SU-DHL-6 (cell line): ENCODE measurements at regions not wholly inside any gene's neighbourhood (a gene's known extent, or its start where the extent isn't known, plus 50 kb on each side); places are given as distances from the start of the nearest gene placed in this dataset.

ENCODE experiments used
- H2AFZ ChIP-seq: fragments of 200-600 bp; sonication (generic); 2 replicates; pipeline ENCODE4 v1.6.1; 2014; ENCODE audit warnings: low read depth, mild to moderate bottlenecking, moderate library complexity, mixed read lengths, antibody characterized with exemption, low read length; ENCODE audit not compliant: severe bottlenecking
- H3F3A ChIP-seq: fragments of 200-600 bp; shearing (Covaris generic); 2 replicates; pipeline ENCODE4 v1.6.0; 2016; ENCODE audit warnings: antibody characterized with exemption, mild to moderate bottlenecking; ENCODE audit not compliant: insufficient read depth
- H3K27ac ChIP-seq: fragments of 200-600 bp; sonication (generic); 2 replicates; pipeline ENCODE4 v1.5.1; 2016; ENCODE audit warnings: low read depth, mild to moderate bottlenecking, low read length, moderate library complexity, mixed read lengths
- H3K27me3 ChIP-seq: fragments of 200-600 bp; sonication (generic), shearing (Covaris generic); 2 replicates; pipeline ENCODE4 v1.6.0; 2014; ENCODE audit warnings: mild to moderate bottlenecking, low read length
- H3K36me3 ChIP-seq: fragments of 200-600 bp; sonication (generic); 2 replicates; pipeline ENCODE4 v1.6.1; 2014; ENCODE audit warnings: mild to moderate bottlenecking, low read length, mixed read lengths
- H3K4me2 ChIP-seq: fragments of 300-600, 200-600 bp; shearing (Covaris generic), sonication (generic); 2 replicates; pipeline ENCODE4 v1.6.0; 2014; ENCODE audit warnings: low read length, low read depth, mild to moderate bottlenecking; ENCODE audit not compliant: poor library complexity, severe bottlenecking
- H3K4me3 ChIP-seq: fragments of 200-600 bp; sonication (generic); 2 replicates; pipeline ENCODE4 v1.5.1; 2014; ENCODE audit warnings: antibody characterized with exemption, low read length, mild to moderate bottlenecking, mixed read lengths; ENCODE audit not compliant: insufficient read depth, poor library complexity, severe bottlenecking
- H3K79me2 ChIP-seq: fragments of 200-600 bp; sonication (generic); 2 replicates; pipeline ENCODE4 v1.6.1; 2014; ENCODE audit warnings: mild to moderate bottlenecking, low read length, moderate library complexity; ENCODE audit not compliant: insufficient read depth
- H3K9ac ChIP-seq: fragments of 200-600 bp; sonication (generic); 2 replicates; pipeline ENCODE4 v1.7.0; 2014; ENCODE audit warnings: mild to moderate bottlenecking, low read length
- H3K9me2 ChIP-seq: fragments of 200-600 bp; sonication (generic); replicated peaks from 2 replicates; pipeline ENCODE4 v1.6.1; 2014; ENCODE audit warnings: low read length; ENCODE audit not compliant: insufficient read depth
- H3K9me3 ChIP-seq: fragments of 200-600 bp; sonication (generic); 2 replicates; pipeline ENCODE4 v1.6.1; 2014; ENCODE audit warnings: low read length, mixed read lengths; ENCODE audit not compliant: insufficient read depth
- H4K20me1 ChIP-seq: fragments of 200-600 bp; sonication (generic); 2 replicates; pipeline ENCODE4 v1.6.1; 2014; ENCODE audit warnings: low read depth, mild to moderate bottlenecking, antibody characterized with exemption, low read length, moderate library complexity, mixed read lengths
- CTCF ChIP-seq: fragments of 200-600 bp; sonication (generic); IDR thresholded peaks from one replicate; pipeline ENCODE4 v1.5.1; 2017; ENCODE audit warnings: antibody characterized with exemption, mild to moderate bottlenecking, low read length, moderate library complexity; ENCODE audit not compliant: insufficient read depth, poor library complexity, severe bottlenecking
- EZH2phosphoT487 ChIP-seq: fragments of 200-600 bp; sonication (generic), shearing (Covaris generic); conservative IDR thresholded peaks from 2 replicates; pipeline ENCODE4 v1.6.1; 2018; ENCODE audit warnings: mild to moderate bottlenecking, antibody characterized with exemption, low read length, moderate library complexity, mixed read lengths

- H2AFZ ChIP-seq = no peak overlapping the region
- H3K9ac ChIP-seq = no peak overlapping the region
These were observed 206.5 kb upstream of the RREB1 start for GRCh38 chr6:6901205-6901719.

GRCh38 chr6:6901945-6902344 is 205.8 kb upstream of the RREB1 start:
- Histone ChIP-seq H3K27me3 (no peaks in the 10 kb centered on the region), H3K9ac (no peak overlapping the region), H3K9me2 (no peaks in the 10 kb centered on the region), H3K79me2 (no peaks in the 10 kb centered on the region), H3F3A (no peaks in the 10 kb centered on the region), H4K20me1 (no peaks in the 10 kb centered on the region), H3K9me3 (no peaks in the 10 kb centered on the region), H2AFZ (no peak overlapping the region), H3K27ac (no peak overlapping the region), H3K4me3 (no peak overlapping the region), H3K36me3 (no peaks in the 10 kb centered on the region), H3K4me2 (no peak overlapping the region)
- TF ChIP-seq CTCF (no peak), EZH2phosphoT487 (no peak)

More at GRCh38 chr6:6901205-6901719, 206.5 kb upstream of the RREB1 start:
- TF ChIP-seq CTCF = no peak
- no peaks in the 10 kb centered on the region for H4K20me1 ChIP-seq
- H3K4me3 ChIP-seq = no peak overlapping the region
- H3K27ac ChIP-seq = no peak overlapping the region
- no peaks in the 10 kb centered on the region for H3K36me3 ChIP-seq
- no peaks in the 10 kb centered on the region for H3F3A ChIP-seq
- no peaks in the 10 kb centered on the region for H3K9me2 ChIP-seq
- H3K4me2 ChIP-seq = no peak overlapping the region
- H3K9me3 ChIP-seq = no peaks in the 10 kb centered on the region
- H3K79me2 ChIP-seq = no peaks in the 10 kb centered on the region
- H3K27me3 ChIP-seq = no peaks in the 10 kb centered on the region

- no peaks in the 10 kb centered on the region for H4K20me1 ChIP-seq
- no peaks in the 10 kb centered on the region for H3K27me3 ChIP-seq
- no peak overlapping the region for H3K9ac ChIP-seq
- no peaks in the 10 kb centered on the region for H3K9me2 ChIP-seq
- H3K4me2 ChIP-seq = no peak overlapping the region
- no peak overlapping the region for H3K27ac ChIP-seq
- H3K4me3 ChIP-seq = no peak overlapping the region
- H2AFZ ChIP-seq = no peak overlapping the region
- TF ChIP-seq EZH2phosphoT487 (no peak), CTCF (no peak)
- H3K9me3 ChIP-seq = no peaks in the 10 kb centered on the region
- H3F3A ChIP-seq = no peaks in the 10 kb centered on the region
- H3K36me3 ChIP-seq = no peaks in the 10 kb centered on the region
- no peaks in the 10 kb centered on the region for H3K79me2 ChIP-seq
These were observed 201.7 kb upstream of the RREB1 start for GRCh38 chr6:6905961-6906518.
